ENCODE measurements at regions not wholly inside any gene's neighbourhood (a gene's known extent, or its start where the extent isn't known, plus 50 kb on each side); places are given as distances from the start of the nearest gene placed in this dataset.
"Not testable (repeated sequence)": the region's sequence is repeated elsewhere in the genome, so short reads cannot be mapped to it uniquely, and the experiment has no call there.

DNA sequence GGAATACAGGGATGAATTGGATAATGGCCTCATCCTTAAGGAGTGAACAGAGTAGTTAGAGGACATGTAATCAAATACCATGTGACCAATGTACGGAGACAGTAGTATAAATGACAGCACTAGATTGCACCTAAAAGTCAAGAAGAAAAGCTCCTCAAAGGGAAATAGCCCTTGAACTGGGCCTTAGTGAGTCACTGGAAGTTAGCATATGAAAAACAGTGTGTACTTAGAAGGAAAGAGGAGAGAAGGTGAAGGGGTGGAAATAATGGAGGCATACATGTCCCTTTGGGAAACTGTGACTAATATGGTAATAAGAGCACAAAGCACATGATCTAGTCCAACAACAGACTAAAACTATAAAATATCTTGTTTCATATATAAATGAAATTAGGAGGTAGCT lies 84.9 kb upstream of the FAM25C start:
- not testable (repeated sequence) for TF ChIP-seq SUZ12 (IDR thresholded peaks at IDR 0.05; ENCODE audit: extremely low read depth, insufficient read depth, insufficient read length); YY1 (IDR thresholded peaks at IDR 0.05; ENCODE audit: insufficient read depth, insufficient read length)
